HL-60/S4 (cell line): ENCODE measurements at regions not wholly inside any gene's neighbourhood (a gene's known extent, or its start where the extent isn't known, plus 50 kb on each side); places are given as distances from the start of the nearest gene placed in this dataset.

Source experiments
- in situ Hi-C: fragments of 300-500 bp; cut with MboI; formaldehyde crosslinking; loops from 2 replicates; pipeline ENCODE4 v1.14.3; 2022; ENCODE audit warnings: low sequenced_read_pairs

- in situ Hi-C loops, result no loop called here
These were observed 52.8 kb upstream of the MEIS1 start for GRCh38 chr2:66382091-66382490.

GRCh38 chr2:66379473-66379872 is 55.5 kb upstream of the MEIS1 start:
- in situ Hi-C loops, result no loop called here

- in situ Hi-C loops, result no loop called here
These were observed 57.1 kb upstream of the MEIS1 start for GRCh38 chr2:66377832-66378231.

- in situ Hi-C loops, result no loop called here
These were observed 64.1 kb upstream of the MEIS1 start for GRCh38 chr2:66370824-66371223.

GRCh38 chr2:66366619-66367018 is 68.3 kb upstream of the MEIS1 start:
- in situ Hi-C loops, result no loop called here

GRCh38 chr2:66364495-66365333 is 70.2 kb upstream of the MEIS1 start:
- in situ Hi-C loops, result no loop called here

GRCh38 chr2:66362701-66363100 is 72.2 kb upstream of the MEIS1 start:
- in situ Hi-C loops, result no loop called here

GRCh38 chr2:66346231-66346664 is 88.7 kb upstream of the MEIS1 start:
- in situ Hi-C loops, result no loop called here

GRCh38 chr2:66344087-66344663 is 90.8 kb upstream of the MEIS1 start:
- in situ Hi-C loops, result no loop called here

- in situ Hi-C loops, result no loop called here
These were observed 91.7 kb upstream of the MEIS1 start for GRCh38 chr2:66343259-66343658.

GRCh38 chr2:66340521-66340920 is 94.4 kb upstream of the MEIS1 start:
- in situ Hi-C loops, result no loop called here

GRCh38 chr2:66334237-66335029 is 100.5 kb upstream of the MEIS1 start:
- in situ Hi-C loops, result no loop called here

- in situ Hi-C loops, result no loop called here
These were observed 103.7 kb upstream of the MEIS1 start for GRCh38 chr2:66331176-66331575.

GRCh38 chr2:66329081-66329605 is 105.8 kb upstream of the MEIS1 start:
- in situ Hi-C loops, result no loop called here

GRCh38 chr2:66327066-66327740 is 107.7 kb upstream of the MEIS1 start:
- in situ Hi-C loops, result no loop called here

GRCh38 chr2:66324909-66325528 is 109.9 kb upstream of the MEIS1 start:
- in situ Hi-C loops, result no loop called here

GRCh38 chr2:66324356-66324755 is 110.6 kb upstream of the MEIS1 start:
- in situ Hi-C loops, result no loop called here

GRCh38 chr2:66323406-66323805 is 111.5 kb upstream of the MEIS1 start:
- in situ Hi-C loops, result no loop called here

- in situ Hi-C loops, result no loop called here
These were observed 112.2 kb upstream of the MEIS1 start for GRCh38 chr2:66322506-66323260.
